RKO (cell line): ENCODE measurements at regions not wholly inside any gene's neighbourhood (a gene's known extent, or its start where the extent isn't known, plus 50 kb on each side); places are given as distances from the start of the nearest gene placed in this dataset.

Experiments
- DNase-seq: peaks from one replicate; pipeline ENCODE4 v3.0.0-alpha.2; 2016; ENCODE audit warnings: low spot score

DNA sequence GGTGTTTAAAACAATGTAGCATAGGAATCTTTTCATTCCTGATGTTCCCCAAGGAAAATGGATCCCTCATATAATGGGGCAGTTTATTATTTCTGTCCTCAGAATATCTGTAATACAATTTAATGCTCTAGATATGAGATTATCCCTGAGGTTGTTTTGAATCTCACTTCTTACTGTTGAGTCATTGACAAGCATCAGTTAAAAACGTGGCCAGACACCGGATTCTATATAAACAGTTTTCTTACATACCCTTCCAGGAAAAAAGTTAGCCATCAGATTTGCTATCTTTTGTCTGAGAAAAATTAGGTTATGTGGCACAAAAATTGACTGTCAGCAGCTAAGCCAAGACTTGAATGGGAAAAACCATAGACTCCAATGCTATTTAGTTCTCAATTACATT lies 539.8 kb upstream of the CELF2 start:
- DNase-seq: no peak

DNA sequence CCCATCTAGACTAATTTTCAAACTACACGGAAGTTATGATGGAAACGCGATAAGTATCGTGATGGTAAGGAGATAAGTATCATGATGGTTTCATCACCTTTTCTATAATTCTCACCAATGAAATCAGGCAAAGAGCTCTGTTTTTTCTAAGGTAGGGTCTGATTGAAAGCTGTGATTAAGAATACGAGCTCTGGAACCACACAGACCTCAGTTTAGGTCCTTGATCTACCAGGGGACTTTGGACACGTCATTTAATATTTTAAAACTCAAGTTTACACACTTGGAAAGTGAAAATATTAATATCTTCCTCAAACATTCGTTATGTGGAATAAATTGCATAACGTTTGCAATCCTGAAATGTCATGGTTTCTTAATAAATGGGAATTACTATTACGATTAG lies 538.2 kb upstream of the CELF2 start:
- no peak for DNase-seq

DNA sequence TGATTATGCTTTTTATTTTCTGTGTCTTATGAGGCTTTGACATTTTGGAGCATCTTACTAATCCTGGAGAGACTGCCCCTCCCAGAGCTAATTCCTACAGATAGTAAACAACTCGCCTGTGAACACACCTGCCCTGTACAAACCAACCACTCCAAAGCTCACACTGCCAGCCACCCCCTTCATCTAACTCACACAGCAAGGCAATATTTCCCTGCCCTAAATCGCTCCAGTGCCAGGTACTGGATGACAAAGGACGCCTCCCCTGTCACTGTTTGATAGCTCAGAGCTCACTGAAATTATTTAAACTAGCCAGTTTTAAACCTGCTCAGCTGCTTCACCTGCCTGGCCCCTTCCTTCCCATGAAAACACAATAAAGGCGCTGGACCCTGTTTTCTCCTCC lies 535.1 kb upstream of the CELF2 start:
- DNase-seq: no peak

DNA sequence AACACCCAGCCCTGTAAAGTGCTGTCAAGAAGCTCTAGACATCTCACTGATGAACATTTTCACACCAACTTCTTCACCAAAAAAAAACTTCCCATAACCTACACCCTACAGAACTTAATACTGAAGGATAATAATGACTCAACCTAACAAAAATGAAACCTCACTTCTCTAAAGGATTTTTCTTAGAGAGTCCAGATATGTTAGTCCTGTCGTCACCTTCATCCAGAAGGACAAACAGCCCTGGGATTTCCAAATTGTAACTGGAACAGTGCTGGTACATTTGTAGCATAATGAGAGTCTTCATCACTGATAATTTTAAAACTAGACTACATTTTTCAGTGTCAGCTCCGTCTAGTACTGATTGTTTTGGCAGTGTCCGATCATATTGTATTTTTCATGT lies 528.6 kb upstream of the CELF2 start:
- DNase-seq: no peak

DNA sequence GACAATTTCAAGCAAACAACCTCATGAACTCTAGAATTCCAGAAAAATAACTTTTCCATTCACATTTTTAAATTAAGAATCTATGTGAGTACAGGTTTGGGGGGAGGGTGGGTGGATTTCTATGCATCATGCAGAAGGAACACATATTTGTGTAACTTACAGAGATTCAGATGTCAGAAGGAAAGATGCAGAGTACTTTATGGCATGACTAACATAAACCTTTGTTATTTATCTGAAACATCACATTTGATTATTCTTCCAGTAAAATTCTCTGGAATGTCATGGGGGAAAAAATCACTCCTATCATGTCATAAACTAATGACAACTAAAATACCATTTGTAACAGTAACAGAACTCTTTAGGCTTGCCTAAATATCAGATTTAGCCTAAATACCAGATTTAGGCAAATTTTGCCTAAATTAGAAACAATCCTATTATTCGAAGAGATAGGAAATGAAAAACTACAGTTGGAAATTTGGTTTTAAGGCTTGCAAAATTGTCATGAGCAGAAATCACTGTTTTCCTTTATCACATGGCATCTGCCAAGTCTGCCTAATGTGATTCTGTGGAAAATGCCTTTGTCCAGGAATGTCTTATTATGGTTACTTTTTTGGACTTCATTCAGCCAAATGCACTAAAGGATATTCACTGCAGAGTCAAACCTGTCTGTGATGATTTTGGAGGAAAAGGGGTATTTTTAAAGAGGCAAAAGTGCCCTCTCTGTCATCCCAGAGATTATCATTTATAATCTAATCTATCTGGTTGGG lies 527.7 kb upstream of the CELF2 start:
- no peak for DNase-seq

DNA sequence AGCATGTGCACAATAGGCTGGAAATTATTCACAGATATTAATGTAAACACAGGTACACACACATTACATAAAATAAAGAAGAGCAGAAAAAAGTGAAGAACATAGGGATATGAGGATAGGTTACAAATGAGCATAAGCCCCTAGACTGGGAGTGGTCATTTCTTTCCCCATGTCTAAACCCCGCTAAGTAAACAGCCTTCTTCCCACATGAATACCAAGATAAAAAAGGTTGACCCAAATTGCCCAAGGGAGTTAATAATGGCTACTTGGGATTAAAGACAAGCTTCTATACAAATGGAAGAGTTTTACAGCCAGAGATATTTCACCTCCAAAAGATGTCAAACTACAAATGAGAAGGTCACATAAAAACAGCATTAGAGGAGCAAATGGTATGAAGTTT lies 527.1 kb upstream of the CELF2 start:
- DNase-seq: no peak

DNA sequence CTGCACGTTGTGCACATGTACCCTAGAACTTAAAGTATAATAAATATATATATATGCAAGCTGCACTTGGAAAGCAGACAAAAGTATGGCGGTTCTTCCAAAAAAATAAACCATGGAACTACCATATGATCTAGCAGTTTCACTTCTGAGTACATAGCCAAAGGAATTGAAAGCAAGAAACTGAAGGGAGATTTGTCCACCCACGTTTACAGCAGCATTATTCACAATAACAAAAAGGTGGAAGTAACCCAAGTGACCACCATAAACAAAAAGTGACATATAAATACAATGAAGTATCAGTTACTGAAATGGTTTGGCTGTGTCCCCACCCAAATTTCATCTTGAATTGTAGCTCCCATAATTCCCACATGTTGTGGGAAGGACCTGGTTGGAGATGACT lies 525.3 kb upstream of the CELF2 start:
- no peak for DNase-seq

DNA sequence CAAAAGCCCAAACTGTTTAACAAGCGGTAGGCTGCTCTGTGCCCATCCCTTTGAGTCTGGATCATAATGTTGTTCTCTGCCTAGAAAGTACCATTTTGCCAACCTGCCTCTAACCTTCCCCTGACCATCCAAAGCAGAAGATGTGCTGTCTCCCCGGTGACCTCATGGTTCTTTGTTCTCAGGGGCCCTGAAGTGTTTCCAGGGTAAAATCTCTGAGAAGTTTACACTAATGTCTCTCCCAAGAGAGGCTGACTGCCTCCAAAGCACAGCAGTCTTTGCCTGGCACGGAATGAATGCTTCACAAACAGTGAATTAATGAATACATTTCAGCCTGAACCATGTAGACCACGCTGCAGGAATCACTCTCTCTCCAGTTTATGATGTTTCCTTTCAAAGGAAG lies 523.8 kb upstream of the CELF2 start:
- no peak for DNase-seq

DNA sequence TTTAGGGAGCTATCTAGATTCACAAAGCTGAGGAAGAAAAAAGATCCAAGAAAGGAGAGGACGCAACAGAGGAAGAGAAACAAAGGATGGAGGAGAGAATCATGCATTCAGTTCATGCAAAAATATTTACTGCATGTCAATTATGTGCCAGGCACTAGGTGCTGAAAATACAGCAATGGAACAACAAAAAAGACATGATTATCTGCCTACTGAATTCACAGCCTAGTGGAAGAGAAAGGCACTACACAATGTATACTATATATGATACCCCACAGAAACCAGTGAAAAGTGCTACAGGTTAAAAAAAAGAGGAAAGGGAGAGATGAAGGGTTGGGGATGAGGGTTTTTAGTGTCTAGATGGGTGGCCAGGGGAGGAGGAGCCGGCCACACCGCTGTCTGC lies 520.4 kb upstream of the CELF2 start:
- no peak for DNase-seq

DNA sequence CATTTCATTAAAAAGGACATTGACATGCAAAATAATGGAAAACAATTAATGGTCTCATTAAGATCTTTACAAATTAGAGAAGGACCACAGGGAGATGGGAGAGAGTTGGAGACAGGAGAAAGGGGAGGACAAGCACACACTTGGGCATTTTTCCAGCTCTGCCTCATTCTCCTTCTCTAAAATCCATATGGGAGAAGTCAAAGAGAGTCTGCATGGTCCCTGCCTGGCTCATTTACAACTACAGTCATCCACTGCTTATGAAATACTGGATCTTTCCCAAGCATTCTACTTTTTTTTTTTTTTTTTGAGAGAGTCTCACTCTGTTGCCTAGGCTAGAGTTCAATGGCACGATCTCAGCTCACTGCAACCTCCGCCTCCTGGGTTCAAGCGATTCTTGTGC lies 518.9 kb upstream of the CELF2 start:
- no peak for DNase-seq

DNA sequence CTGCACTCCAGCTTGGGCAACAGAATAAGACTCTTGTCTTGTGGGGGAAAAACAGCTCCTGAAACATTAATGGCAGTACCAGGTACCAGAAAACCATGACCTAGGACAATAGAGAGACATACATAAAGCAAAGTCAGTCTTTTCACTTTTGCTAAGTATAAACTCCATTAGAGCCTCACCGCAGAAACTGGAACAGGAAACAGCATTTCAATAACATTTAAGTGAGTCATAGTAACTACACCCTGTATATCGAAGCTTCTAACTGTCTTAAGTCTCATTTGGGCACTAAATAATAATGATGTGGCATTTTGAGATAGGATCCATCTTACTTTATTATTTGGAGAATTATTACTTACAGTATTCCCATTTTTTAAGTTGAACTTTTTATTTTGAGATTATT lies 517.8 kb upstream of the CELF2 start:
- no peak for DNase-seq

DNA sequence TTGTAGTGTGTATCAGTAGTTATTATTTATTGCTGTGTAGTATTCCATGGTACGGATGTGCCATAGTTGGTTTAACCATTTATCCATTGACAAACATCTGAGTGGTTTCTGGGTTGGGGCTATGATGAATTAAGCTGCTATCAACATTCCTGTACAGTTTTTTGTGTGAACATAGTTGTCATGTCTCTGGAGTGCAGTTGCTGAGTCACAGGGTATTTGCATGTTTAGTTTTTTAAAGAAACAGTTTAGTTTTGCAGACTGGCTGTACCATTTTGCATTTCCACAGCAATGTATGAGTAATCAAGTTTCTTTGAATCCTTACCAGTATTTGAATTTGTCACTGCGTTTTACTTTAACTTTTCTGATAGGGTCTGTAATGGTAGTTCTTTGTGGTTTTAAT lies 516.7 kb upstream of the CELF2 start:
- DNase-seq: peak; percentile 19

DNA sequence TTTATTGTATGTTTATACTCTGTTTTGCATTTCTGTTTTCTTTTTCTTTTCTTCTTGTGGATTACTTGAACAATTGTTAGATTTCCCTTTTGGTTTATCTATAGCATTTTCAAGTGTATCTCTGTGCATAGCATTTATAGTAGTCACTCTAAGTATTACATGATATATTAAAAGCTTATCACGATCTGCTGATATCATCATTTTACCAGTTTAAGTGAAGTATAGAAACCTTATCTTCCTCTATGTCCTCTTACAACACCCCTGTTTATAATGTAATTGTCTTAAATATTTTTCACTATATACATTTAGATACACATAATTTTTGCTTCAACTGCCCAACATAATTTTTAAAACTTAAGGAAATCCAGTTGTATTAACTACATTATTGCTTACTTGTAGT lies 513.9 kb upstream of the CELF2 start:
- DNase-seq: no peak

DNA sequence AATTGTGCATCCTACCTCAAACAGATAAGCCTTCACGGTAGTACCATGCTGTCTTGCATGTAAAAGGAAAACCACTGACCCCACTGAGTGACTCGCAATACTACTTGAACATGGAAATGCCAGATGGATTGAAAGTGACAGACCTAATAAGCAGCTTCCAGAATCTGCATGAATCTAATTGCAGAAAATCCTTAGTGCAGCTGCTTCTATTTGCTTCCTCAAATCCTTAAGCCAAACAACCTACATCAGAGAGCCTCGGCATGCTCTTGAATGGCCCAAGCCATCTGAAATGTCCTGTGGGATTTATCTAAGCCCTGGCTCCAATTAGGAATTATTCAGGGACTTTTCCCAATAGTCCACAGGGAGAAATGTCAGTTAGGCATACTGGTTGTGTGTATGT lies 509.5 kb upstream of the CELF2 start:
- DNase-seq: no peak

DNA sequence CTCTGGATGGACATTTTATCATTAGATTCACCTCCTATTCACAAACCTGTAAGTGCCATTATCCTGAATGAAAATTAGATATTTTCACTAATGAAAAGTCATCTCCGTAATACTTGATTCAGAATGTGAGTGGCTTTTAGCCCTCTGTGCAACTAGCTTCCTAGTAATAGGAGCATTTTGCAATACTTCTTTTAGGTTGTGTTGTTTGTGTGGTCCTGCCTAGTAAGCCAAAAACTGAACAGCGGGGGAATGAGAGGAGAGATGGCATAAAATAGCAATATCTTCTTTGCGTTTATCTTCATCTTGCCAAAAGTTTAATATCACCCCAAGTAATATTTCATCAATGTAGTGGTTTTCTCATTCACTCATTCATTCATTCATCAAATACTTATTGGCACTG lies 507.5 kb upstream of the CELF2 start:
- DNase-seq: no peak

DNA sequence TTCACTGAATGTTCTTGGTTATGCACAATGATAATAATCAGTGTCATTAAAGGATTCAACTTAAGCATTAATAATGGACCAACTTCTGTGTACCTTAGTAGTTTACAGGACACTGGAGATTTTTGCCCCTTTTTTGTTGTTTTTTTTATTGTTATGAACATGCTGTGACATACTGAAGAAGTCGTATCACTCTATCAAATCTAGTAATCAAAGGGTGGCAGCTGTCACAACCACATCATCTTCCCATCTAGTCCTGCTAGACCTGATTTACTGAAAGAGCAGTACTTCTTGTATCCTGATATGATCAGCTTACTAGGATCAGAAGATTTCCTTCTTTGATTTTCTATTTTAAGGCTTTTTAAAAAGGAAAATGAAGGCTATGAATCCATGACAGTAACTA lies 504.6 kb upstream of the CELF2 start:
- DNase-seq: no peak

DNA sequence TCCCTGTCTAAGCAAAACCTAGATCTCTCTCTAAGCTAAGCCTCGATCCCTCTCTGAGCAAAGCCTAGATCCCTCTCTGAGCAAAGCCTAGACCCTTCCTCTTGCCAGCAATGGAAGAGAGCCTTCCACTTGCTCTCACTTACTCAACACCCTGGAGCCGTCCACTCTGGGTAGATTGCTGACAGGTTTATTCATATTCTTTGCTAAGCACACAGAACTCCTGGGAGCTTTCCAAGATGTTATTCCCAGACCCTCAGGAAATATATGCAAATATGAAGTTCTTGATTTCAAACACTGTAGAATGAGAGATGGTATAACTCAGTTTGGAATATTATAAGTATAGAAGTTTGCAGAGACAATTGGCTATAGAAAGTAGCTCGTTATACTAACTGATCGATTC lies 503.8 kb upstream of the CELF2 start:
- no peak for DNase-seq

DNA sequence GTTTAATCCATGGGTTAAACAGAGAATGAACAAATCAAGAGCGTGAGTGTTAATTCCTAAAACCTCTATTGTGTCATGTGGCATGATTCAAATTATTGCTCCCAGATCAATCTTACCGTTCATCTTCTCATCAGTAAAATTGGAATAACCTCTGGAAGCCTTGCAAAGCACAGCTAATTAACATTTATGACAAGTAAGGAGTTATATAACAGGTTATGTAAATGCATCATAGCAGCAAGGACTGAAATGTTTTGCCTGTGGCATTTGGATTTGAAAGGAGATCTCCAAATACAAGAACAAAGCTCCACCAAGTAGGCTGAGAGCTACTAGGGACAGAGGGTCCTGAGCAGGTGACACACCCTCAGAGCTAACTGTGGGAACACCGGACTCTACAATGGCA lies 502.9 kb upstream of the CELF2 start:
- DNase-seq: no peak

DNA sequence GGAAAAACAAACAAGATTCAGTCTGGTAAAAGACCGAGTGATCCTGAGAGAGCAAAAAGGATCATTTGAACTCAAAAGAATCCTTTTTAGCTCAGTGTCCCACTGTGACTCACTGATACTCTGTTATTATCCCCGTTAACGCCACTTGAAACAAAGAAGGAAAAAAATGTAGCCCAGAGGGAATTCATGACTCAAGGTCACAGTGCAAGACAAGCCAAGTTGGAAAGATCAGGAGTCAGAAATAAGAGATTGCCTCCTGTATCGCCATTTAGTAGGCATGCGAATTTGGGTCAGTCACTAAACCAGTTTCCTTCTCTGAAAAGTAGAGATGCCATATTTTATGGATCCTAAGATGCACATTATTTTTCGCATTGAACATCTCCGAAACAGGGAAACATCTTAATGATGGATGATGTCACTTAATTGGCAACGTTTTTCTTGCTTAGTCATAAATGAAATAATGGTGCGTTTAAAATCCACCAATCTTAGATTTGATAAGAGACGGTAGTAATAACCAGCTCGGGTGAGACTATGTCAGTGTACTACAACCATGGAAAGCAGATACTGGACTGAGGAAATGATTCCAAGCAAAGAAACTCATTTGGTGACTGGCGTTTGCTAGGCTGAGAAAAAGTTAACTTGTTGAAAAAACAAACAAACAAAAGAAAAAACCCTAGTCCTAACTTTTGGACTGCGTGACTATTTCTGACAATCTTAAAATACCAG lies 502.0 kb upstream of the CELF2 start:
- DNase-seq: no peak

DNA sequence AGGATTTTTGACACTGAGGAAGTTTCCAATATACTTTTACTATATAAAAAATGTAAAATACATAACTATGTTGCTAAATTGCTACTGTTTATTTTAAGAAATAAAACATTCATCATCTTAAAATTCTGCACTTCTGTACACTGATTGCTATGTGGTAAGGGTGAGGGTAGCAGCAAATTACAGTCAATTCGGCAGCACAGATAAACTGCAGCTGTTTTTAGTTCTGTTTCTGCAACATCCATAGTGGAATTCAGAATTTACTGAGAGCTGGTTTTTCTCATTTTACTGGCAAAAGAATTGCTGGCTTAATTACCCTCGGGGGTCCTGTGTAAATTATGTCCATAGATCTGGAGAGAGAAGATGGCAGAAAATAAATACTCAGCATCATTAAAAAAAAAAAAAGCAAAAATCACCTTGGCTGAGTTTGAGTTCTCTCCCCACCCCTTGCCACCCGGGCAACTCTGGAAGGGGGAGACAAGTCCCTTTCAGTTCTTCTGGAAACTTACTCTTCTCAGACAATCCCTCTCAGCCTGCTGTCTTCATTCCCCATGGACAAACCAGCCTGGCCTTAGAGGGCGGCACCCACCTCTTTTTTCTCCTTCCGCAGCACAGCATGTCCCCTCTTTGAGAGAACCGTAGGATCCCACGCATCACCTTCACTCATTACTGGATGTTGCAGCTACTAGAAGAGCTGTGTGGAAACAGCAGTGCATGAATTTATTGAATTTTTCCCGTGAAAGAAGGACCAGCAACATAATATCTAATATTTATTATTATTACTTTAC lies 501.1 kb upstream of the CELF2 start:
- DNase-seq: no peak

DNA sequence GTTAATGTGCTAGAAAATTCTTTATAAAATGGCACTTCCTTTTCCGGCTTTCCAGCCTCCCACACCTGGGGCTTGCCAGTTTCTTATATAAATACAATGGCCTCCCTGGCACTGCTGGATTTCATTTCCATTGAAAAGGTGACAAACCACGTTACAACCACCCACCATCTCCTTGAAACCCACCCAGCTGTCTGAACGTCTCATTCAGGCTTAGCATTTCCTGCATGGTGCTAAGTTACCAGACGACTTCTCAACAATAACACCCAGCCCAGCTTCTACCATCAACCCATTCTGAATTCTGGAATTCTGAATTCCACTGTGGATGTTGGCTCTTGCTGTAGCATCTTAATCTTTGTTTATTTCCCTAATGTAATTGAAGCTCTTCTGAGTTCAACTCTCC lies 499.8 kb upstream of the CELF2 start:
- DNase-seq: no peak

DNA sequence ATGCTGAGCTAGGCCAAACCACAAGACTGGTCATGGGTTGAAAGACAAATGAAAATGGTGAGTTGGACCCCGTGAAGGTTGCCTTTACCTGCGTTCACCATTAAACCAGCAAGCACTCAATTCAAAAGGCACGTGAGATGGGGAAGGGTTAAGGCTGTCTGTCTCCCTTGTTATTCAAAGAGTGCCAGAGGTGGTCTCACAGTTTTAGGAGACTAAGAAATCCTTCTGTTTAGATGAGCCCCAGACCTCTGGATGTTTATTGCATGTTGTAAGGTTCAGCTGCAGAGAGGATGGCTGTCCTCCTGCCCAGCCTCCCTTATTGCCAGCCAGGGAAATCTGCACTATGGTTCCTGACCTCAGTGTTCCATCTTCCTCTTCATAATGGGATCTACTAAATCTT lies 498.0 kb upstream of the CELF2 start:
- DNase-seq: no peak
